NCI-H2227 treated with DMSO at 0.1 percent for 48 hours (cell line): ENCODE measurements at regions not wholly inside any gene's neighbourhood (a gene's known extent, or its start where the extent isn't known, plus 50 kb on each side); places are given as distances from the start of the nearest gene placed in this dataset.
A peak's percentile ranks its signal among the peaks of the same experiment; 100 is the strongest.
"Not testable (repeated sequence)": the region's sequence is repeated elsewhere in the genome, so short reads cannot be mapped to it uniquely, and the experiment has no call there.

Source experiments
- DNase-seq: peaks from one replicate; lab custom pipeline; 2025; lab: John Stamatoyannopoulos, UW

DNA sequence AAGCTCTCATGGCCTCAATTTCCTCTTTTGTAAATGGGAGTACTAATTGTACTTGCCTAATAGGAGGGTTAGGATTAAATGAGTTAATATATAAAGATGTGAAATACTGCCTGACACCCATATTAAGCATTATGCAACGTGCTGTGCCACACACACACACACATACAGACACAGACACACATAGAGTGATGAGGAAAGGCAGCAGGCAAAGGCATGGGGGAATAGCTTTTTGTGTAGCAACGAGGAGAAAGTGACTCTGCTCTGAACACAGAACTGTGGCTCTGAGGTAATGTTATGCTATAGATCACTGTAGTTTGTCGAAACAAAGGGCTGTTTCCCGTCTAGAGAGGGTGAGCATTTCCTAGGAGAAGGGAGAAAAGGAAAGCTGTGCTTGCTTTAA, 233.3 kb upstream of the SLCO3A1 start:
- peak; percentile 25 for DNase-seq

DNA sequence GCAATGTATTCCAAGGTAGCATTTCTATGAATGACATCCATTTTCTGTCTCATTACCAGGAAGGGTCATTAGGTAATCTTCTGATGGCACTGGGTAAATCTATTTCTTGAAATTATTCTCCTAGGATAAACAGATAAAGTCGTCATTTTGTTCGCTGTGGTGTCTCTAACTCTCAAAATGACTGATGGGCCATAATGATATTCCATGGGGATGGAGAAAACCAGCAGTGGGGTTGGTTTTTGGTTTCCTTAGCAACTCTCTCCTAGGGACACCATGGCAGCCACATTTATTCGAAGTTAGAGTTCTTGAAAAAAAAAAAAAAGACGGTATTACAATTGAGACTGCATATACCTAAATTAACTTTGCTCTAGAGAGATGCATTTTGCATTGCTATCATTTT, 231.3 kb upstream of the SLCO3A1 start:
- no peak for DNase-seq

DNA sequence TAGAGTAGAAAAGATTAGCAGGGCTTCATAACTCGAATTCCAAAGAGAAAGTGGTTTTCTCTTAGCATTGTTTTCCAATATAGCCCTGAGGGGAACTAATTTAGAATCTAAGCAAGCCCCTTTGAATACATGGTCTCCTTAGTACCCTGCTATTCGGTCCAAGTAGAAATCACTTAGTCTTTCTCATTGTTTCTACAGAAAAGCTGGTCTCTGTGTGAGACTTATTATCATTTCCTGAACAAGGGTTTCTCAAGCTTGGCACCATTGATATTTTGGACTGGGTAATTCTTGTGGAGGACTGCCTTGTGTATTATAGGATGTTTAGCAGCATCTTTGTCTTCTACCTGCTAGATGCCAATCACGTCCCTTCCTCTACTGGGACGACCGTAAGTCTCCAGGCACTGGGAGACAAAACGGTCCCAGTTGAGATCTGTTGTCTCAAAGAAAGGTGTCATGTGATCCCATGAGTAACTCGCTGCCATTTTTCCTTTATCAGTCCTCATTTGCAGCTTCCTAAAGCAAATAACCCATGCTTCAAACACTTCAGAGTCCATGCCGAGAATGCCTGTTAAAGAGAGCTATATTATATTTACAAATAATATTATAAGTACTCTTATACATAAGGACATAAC, 230.7 kb upstream of the SLCO3A1 start:
- DNase-seq: no peak

DNA sequence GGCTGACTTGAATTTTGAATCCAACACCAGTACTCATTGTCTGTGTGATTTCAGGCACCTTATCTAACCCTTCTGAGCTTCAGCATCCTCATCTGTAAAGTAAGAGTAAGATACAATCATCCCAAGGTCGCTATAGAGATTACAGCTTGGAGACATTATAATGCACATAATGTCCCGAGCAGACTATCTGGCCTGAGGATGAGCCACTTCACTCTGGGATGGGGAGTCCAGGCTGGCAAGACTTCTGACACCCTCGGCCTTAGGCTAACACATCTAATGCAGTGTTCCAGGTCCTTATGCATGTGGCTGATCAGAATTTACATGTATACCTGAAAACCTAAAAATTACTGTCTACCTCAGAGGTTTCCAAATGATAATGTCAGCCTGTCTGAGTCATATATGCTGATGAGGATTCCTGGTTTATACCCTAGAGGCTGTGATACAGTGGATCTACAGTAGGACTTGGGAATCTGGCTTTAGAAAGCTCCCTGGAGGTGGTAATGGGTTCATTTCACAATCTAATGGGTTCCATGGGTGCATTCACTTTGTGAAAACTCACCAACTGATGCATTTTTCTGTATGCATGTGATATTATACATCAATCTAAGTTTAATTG, 229.0 kb upstream of the SLCO3A1 start:
- no peak for DNase-seq

DNA sequence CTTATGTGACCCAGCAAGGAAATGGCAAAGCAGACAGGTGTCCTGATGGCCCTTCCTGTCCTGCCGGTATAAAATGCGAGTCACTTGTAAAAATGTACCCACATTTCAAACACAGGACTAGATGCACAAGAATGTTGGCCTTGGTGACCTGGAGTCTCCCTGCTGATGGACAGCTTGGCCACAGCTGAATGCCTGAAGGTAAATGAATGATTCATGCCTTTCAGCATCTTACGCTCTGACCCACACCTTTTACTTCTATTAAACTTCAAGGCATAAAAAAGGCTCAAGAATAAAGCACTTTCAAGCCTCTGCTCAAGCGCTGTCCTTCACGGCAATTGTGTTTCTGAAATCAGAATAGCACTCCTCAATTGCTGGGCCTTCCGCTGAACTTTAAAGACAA, 228.0 kb upstream of the SLCO3A1 start:
- no peak for DNase-seq

DNA sequence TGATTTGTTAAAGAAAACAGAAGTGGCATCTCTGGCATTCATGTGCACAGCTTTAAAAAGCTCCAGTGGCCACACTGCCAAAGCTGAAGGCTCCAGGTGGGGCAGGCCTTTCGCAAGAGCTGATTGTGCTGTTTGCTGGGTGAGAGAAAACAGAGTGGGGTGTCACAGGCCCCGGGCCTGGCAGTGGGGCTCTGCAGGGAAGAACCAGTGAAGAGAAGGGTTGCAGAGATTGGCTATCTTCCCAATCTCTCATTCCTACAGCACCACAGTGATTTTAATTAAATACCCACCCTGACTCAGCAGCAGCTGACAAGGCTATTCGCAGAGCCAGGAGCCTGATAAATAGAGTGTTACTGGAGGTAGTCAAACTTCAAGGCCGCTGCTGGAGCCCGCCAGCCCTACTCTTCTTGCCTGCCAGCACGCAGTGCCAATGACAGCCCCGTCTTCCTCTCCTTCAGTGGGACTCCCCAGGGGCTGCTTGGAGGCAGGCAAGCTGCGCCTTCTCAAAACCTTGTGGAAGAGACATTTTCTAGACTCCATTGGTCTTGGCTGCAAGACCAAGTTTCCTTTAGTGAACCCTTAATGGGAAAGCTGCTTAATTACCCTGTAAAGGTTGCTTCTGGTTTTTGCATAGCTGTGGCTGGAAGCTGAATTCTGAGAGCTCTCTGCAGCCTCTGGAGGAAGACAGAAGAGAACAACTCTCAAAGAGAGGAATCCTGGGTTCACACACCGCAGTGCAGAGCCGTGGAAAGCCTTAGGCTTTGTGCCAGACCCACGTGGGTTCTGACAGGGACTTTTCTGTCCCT, 225.8 kb upstream of the SLCO3A1 start:
- no peak for DNase-seq

DNA sequence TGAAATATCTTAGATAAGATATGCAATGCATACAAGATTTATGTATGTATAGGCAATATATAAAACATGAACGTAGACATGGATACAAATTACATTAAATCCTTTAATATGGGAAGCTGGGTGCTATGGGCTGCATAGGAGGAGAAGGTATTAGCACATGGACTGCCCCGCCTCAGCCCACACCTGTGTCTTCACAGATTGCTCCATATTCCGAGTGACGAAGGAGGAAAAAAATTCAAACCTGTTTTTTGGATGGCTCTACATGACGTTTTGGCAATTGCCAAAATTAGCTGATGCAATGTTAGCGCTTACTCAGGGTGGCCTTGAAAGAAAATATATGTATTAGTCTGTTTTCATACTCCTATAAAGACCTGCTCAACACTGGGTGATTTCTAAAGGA, 223.4 kb upstream of the SLCO3A1 start:
- DNase-seq: no peak

DNA sequence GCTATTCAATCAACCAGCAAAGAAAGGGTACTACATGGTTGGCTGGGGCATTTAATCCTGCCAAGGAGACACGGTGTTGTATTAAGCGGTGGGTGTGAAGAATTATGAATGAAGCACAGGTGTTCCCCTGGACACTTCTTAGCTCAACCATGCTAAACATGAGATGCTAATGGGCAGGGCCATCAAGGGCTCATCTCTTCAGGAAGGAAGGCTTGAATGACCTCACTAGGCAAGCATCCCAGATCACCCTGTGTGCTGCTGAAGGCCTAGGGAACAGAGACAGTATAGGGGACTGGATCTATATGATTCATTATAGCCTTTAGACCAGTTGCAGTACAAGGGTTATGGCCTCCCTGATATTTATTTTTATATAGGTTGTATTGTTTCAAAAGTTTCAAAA, 221.3 kb upstream of the SLCO3A1 start:
- DNase-seq: no peak

DNA sequence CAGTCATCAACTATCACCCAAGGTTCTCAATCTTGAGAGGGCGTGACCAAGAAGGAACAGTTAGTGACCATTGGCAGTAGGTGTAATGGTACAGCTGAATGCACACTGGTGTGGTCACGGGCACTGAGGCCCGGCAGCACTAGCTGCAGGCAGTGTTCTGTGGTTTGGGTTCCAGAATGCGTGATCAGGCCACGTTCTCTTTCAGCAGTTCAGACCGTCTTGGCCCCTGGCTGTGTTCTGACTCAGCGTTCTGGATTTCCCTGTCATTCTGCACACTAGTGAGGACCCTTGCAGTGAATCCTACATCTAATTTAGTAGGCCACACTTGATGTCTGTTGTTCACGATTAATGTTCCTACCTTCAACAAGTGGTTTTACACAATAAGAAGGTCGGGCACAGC, 220.5 kb upstream of the SLCO3A1 start:
- DNase-seq: no peak

DNA sequence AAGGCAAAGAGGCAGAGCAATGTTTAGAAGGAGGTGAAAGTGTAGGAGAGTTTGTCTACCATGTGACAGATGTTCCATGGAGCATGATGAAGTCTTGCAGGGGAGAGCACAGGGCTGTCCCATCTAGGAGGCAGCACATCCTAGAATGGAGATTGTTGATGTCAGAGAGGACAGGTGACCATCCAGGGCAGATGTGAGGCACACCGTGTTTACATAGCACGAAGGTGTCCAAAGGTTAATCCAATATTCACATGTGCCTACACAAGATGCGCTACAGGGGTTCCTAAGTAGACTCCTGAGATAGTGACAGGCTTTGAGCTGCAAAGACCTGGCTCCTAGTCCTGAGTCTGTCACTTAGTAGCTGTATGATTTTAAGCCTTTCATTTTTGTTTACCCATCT, 219.3 kb upstream of the SLCO3A1 start:
- no peak for DNase-seq

DNA sequence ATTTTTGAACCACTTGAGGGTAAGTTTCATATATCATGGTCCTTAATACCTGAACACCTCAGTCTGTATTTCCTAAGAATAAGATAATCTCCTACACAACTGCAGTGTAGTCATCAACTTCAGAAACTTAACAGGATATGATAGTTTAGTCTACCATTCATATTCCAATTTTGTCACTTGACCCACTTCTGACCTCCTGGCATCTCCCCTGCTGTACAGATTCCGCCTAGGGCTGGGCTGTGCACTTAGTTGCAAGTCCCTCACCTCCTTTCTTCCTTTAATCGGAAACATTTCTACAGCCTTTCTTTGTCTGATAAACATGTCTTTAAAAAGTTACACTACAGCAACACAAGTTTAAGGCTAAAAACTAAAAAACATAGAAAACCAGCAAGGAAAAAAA, 218.4 kb upstream of the SLCO3A1 start:
- DNase-seq: no peak

DNA sequence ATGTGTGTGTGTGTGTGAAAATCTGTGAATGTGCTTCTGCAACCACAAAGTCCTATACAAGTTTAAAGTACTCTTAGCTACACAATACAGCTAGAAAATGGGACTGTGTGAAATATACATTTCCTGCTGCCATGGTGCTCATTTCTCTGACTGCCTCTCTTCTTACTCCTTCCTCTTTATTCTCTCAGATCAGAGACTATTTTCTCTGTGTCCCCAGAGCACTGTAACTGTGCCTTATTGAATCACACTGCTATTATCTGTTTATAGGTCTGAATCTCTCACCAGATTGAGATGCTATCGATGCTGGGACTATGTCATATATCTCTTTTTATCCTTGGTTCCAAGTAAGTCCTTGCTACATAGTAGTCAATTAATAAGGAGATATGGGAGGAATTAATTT, 217.9 kb upstream of the SLCO3A1 start:
- no peak for DNase-seq

DNA sequence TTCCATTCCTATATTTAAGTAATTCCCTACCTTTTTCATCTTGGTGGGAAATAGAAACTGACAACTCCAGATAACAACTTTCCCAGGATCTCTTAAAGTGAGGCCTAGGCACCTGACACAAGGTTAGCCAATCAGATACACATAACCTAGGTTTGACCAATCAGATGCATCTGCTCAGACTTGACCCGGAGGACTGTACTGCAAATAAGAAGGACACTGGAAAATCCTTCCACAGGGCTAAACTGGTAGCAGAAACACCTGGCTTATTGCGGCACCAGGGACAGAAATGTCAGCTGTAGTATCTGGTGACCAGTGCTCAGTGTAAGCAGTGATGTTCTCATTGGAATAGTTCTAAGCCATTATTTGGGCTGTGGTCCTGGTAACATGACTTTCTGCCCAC, 204.5 kb upstream of the SLCO3A1 start:
- no peak for DNase-seq

DNA sequence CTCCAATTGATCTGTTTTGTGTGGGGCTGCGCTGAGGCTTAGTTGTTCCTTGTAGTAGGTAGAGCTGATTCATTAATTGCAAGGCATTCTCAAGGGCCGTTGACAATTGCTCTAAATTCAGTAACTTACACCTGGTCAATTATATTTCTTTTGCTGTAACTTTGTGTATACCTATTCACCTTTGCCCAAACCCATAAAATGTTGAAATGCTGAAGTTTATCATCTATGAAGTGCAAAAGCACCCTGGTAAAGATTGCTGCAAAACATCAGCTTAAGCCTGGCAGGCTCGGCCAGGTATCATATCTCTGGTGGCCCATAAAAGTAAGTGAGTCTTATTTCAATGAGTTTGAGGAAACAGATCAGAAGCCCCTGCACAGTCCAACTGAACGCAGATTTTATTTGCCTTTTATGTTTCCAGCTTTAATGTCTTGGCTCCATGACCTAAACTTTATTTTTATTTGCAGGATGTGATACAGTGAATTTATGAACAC, 203.6 kb upstream of the SLCO3A1 start:
- no peak for DNase-seq

DNA sequence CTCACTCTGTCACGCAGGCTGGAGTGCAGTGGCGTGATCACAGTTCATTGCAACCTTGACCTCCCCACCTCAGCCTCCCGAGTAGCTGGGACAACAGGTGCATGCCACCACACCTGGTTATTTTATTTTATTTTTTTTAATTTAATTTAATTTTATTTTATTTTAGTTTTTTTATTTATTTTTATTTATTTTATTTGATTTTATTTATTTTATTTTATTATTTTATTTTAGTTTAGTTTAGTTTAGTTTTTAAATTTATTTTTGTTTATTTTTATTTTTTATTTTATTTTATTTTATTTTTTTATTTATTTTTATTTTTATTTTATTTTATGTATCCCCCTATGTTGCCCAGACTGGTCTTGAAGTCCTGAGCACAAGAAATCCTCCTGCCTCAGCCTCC, 202.3 kb upstream of the SLCO3A1 start:
- no peak for DNase-seq

DNA sequence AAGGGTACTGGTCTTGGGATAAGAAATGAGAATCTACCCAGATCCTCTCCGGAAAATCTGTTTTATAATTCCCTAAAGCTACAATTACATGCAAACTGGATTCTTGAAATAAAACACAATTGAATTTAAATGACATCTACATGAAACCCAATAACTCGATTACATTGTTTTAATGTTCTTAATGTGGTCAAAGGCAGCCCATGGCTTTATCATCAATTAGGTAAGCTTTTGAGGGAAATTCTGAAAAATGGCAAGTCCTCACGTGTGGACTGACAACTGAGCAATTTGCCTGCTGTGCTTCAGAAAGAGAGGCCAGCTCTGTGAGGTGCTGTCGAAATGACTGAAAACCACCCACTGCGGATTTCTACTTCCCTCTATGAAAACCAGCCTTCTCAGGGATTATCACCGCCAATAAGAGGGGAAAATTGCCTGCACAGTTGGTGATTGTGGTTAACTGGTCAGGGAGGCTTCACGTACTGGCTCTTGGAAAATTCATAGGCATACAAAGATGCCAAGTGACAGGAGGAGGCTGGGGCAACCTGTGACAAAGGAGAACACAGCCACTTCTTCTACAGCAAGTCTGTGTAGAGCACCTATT, 200.8 kb upstream of the SLCO3A1 start:
- peak; percentile 74 for DNase-seq

DNA sequence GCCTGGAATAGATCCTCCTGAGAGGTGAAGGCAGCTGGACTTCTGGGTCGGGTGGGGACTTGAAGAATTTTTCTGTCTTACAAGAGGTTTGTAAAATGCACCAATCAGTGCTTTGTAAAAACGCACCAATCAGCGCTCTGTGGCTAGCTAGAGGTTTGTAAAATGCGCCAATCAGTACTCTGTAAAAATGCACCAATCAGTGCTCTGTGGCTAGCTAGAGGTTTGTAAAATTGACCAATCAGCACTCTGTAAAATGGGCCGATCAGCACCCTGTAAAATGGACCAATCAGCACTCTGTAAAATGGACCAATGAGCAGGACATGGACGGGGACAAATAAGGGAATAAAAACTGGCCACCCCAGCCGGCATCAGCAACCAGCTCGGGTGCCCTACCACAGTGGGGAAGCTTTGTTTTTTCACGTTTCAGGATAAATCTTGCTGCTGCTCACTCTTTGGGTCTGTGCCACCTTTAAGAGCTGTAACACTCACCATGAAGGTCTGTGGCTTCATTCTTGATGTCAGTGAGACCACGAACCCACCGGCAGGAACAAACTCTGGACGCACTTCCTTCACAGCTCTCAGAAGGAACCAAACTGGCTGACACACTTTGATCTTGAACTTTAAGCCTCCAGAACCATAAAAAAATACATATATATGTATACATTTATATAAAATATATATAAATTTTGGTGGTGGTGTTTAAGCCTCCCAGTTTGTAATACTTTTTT, 197.8 kb upstream of the SLCO3A1 start:
- DNase-seq: not testable (repeated sequence)

DNA sequence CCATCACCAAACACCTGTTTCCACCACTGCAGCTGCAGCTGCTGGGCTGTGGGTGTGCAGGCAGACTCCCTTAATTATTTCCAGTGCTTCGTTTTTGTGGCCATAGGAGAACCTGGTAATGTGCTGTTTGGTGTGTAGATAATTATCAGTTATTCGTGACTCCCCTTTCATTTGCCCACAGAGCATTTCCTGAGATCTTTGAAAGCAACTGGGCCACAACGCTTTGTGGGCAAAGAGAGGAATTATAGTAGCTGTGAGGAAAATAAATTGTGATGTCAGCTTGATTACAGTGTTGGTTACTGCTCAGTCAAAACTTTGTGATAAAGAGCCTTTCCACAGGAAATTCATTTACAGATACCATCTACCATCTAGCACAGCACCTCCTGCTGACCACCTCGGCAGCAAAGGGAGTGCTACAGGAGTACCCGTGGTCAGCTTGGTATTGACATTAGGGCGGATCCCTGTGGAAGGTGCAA, 193.3 kb upstream of the SLCO3A1 start:
- DNase-seq: peak; percentile 84

DNA sequence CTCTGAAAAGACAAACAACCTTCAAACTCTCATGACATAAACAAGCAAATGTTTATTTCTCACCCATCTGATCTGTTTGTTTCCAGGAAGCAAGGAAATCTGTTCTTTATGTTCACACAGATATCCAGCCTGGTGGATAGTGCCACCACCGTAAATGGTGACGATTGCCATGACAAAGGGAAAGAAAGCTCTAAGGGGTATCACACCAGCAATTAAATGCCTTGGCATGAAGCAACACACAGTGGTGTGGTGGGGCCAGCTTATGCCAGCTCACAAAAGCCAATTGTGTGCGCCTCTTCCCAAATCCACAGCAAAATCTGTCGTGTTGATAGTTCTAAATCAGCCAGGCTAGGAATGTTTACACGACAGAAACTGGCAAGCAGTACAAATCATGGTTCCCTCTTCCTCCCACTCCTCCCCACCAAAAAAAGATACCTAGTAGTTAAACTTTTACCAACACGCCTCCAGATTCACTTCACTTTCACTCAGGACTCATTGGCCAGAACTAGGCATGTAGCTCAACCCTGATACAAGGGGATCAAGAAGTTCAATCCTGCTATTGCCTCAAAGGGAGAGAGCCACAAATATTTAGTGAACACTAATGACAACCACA, 189.2 kb upstream of the SLCO3A1 start:
- no peak for DNase-seq

DNA sequence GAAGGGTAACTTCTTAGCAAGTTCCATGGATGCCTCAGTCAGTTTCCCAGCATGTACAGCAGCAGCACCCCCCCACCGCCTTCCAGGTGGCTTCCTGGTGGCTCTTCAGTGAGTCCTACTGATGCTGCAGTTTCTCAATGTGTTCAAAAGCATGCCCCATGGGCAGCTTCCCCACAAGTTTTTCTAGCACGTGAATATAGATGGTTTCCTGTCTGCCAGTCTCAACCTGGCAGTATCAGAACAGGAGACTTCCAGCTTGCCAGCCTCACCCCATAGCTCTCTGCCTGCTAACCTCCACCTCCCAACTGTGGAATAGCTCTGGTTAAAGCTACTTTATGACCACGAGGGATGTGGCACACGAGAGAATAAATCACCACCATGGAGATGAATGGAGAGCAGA, 188.3 kb upstream of the SLCO3A1 start:
- DNase-seq: no peak

DNA sequence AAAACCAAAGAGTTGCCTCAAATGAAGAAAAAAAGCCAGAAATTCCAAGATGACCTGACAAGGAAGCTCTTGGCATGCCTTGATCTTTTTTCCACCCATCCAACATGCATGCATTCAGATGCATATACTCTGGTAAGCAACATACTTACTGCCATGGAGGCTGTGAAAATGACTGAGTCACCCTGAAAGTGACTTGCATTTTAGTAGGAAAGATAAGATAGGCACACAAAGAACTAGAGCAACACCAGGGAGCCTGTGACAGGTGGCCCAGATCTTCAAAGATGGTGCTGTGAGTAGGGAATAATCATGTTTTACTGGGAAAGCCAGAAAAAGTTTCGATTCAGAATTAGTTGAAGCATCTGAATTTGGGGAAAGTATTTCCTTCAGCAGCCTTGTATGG, 185.1 kb upstream of the SLCO3A1 start:
- DNase-seq: no peak

DNA sequence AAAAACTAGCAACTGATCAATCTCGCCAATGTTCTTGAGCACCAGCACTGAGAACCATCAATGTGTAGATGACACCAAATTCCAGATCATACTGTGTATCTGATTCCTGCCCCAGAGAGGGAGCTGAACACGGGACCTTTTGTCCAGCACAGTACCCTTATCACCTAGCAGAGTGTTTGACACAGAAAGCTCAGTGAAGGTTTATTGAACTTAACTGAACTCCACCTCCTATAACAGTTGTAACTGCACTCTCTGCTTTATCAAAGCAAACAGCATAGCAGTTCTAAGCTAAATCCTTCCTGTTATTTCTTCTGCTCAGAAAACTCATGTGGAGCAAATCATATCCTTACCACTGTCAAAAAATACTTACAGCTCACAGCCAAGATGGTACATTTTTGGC, 183.4 kb upstream of the SLCO3A1 start:
- no peak for DNase-seq
